ENCODE measurements at regions not wholly inside any gene's neighbourhood (a gene's known extent, or its start where the extent isn't known, plus 50 kb on each side); places are given as distances from the start of the nearest gene placed in this dataset.
"Not testable (repeated sequence)": the region's sequence is repeated elsewhere in the genome, so short reads cannot be mapped to it uniquely, and the experiment has no call there.

- DNase-seq, result no peak
These were observed 775.6 kb downstream of the LTN1 start for GRCh38 chr21:28216976-28217523.

- no peak for DNase-seq
These were observed 777.3 kb downstream of the LTN1 start for GRCh38 chr21:28215214-28215954.

GRCh38 chr21:28214786-28215185, 777.9 kb downstream of the LTN1 start:
- DNase-seq, result no peak

- DNase-seq, result no peak
These were observed 779.4 kb downstream of the LTN1 start for GRCh38 chr21:28213261-28213660.

- no peak for DNase-seq
These were observed 780.6 kb downstream of the LTN1 start for GRCh38 chr21:28212061-28212460.

GRCh38 chr21:28207436-28208173, 785.1 kb downstream of the LTN1 start:
- no peak for DNase-seq

- DNase-seq, result no peak
These were observed 792.0 kb downstream of the LTN1 start for GRCh38 chr21:28200726-28201125.

- no peak for DNase-seq
These were observed 795.7 kb downstream of the LTN1 start for GRCh38 chr21:28196981-28197380.

- DNase-seq, result no peak
These were observed 799.5 kb downstream of the LTN1 start for GRCh38 chr21:28193189-28193588.

- no peak for DNase-seq
These were observed 806.1 kb downstream of the LTN1 start for GRCh38 chr21:28186604-28187003.

GRCh38 chr21:28181730-28182129, 810.9 kb downstream of the LTN1 start:
- no peak for DNase-seq

GRCh38 chr21:28179136-28179535, 813.5 kb downstream of the LTN1 start:
- DNase-seq, result no peak

- no peak for DNase-seq
These were observed 815.6 kb downstream of the LTN1 start for GRCh38 chr21:28177124-28177523.

GRCh38 chr21:28174701-28175100, 818.0 kb downstream of the LTN1 start:
- no peak for DNase-seq

- DNase-seq, result no peak
These were observed 818.7 kb downstream of the LTN1 start for GRCh38 chr21:28174006-28174405.

- DNase-seq, result no peak
These were observed 820.3 kb downstream of the LTN1 start for GRCh38 chr21:28172376-28172775.

- DNase-seq, result no peak
These were observed 825.3 kb downstream of the LTN1 start for GRCh38 chr21:28167366-28167765.

GRCh38 chr21:28164519-28164918, 828.2 kb downstream of the LTN1 start:
- DNase-seq, result not testable (repeated sequence)

GRCh38 chr21:28162052-28162451, 830.6 kb downstream of the LTN1 start:
- not testable (repeated sequence) for DNase-seq

- DNase-seq, result no peak
These were observed 832.3 kb downstream of the LTN1 start for GRCh38 chr21:28160378-28160777.

- no peak for DNase-seq
These were observed 833.3 kb downstream of the LTN1 start for GRCh38 chr21:28159396-28159795.

GRCh38 chr21:28156590-28156989, 836.1 kb downstream of the LTN1 start:
- DNase-seq, result no peak

GRCh38 chr21:28154121-28154520, 838.6 kb downstream of the LTN1 start:
- no peak for DNase-seq

GRCh38 chr21:28152732-28153131, 839.9 kb downstream of the LTN1 start:
- no peak for DNase-seq

All from NK-92 treated with Interleukin-12 subunit alpha and Interleukin-12 subunit beta, amount 100 ng/mL, for 24 hours (cell line).